Stomach (tissue), 8 donors: ENCODE measurements at regions not wholly inside any gene's neighbourhood (a gene's known extent, or its start where the extent isn't known, plus 50 kb on each side); places are given as distances from the start of the nearest gene placed in this dataset.

Source experiments
- DNase-seq, 2 donors: peaks; one replicate each; pipeline versions ENCODE4 v3.0.0 to v3.0.0-alpha.2; 2013 to 2019
- H3K27ac ChIP-seq, 5 donors: fragments of 200-600 bp in 4 of 5; sonication (generic) in 4 of 5; one replicate each; pipeline ENCODE4 v1.5.1; 2013 to 2019; ENCODE audit warnings: mild to moderate bottlenecking in 1 of 5, moderate library complexity in 1 of 5
- H3K27me3 ChIP-seq, 3 donors: fragments of 200-600 bp; sonication (generic); one replicate each; pipeline ENCODE4 v1.5.1; 2017 to 2019; ENCODE audit warnings: mixed run types in 1 of 3
- H3K36me3 ChIP-seq, 4 donors: fragments of 200-600 bp; sonication (generic); 1 replicate in 3 of 4; 2 replicates in 1 of 4; pipeline ENCODE4 v1.5.1; 2016 to 2019
- H3K4me1 ChIP-seq, 4 donors: fragments of 200-600 bp; sonication (generic); one replicate each; pipeline ENCODE4 v1.5.1; 2016 to 2019
- H3K4me3 ChIP-seq, 4 donors: fragments of 200-600 bp; sonication (generic) in 3 of 4; one replicate each; pipeline ENCODE4 v1.5.1; 2016 to 2019; ENCODE audit warnings: mild to moderate bottlenecking in 1 of 4
- H3K9me3 ChIP-seq, 4 donors: fragments of 200-600 bp; sonication (generic); one replicate each; pipeline ENCODE4 v1.5.1; 2016 to 2019
- CTCF ChIP-seq, 7 experiments: fragments of 450-650 bp in 4 of 7; fragments of 200-600 bp in 3 of 7; sonication (generic) in 3 of 7; IDR thresholded peaks; one replicate each; pipeline ENCODE4 v1.5.1; 2016 to 2019; ENCODE audit warnings: antibody characterized with exemption in 7 of 7, control low read depth in 2 of 7, mild to moderate bottlenecking in 1 of 7
- EP300 ChIP-seq: sonication (generic); formaldehyde crosslinking; IDR thresholded peaks from one replicate; pipeline ENCODE4 v1.6.1; 2017; ENCODE audit warnings: antibody characterized with exemption
- POLR2A ChIP-seq, 4 donors: fragments of 450-650 bp; IDR thresholded peaks; one replicate each; pipeline ENCODE4 v1.6.1; 2016; ENCODE audit warnings: antibody characterized with exemption in 4 of 4, control low read depth in 2 of 4, mild to moderate bottlenecking in 1 of 4, moderate library complexity in 1 of 4
- POLR2AphosphoS5 ChIP-seq, 3 donors: sonication (generic); formaldehyde crosslinking; IDR thresholded peaks; one replicate each; pipeline ENCODE4 v1.6.1; 2016; ENCODE audit warnings: antibody characterized with exemption in 3 of 3
- WGBS, 5 donors: extraction: QIAGEN DNeasy Blood & Tissue Kit in 3 of 5; methylation state at CpG; one replicate each; pipeline versions ENCODE4 v1.1.5 to v1.1.7; 2013 to 2018; 5-methylcytosine and 5-hydroxymethylcytosine counted together
- intact Hi-C: fragments of 100-400 bp; cut with DNase I; formaldehyde crosslinking; loops from one replicate; pipeline ENCODE4 v1.15.1; 2023; ENCODE audit warnings: low total_unique reads
- donor health status: healthy with polysubstance abuse.
- donor health status: Bipolar disorder and iron deficiency.
- donor health status: healthy.

GRCh38 chr6:54632984-54633565 is 213.5 kb upstream of the FAM83B start:
- DNase-seq: no peak
- 72 to 77% (median 73%) methylated on average over 2 of the region's 2 CpGs for WGBS, 5 donors
- H3K9me3 ChIP-seq: no peaks in the 10 kb centered on the region
- no peak overlapping the region for H3K4me3 ChIP-seq
- no peak for TF ChIP-seq POLR2AphosphoS5 (IDR thresholded peaks at IDR 0.05)
- intact Hi-C loops: no loop called here
- H3K36me3 ChIP-seq: no peaks in the 10 kb centered on the region
- no peak overlapping the region for H3K27ac ChIP-seq
- no peaks in the 10 kb centered on the region for H3K27me3 ChIP-seq
- no peaks in the 10 kb centered on the region for H3K4me1 ChIP-seq

GRCh38 chr6:54633601-54634000 is 213.0 kb upstream of the FAM83B start:
- H3K9me3 ChIP-seq: no peaks in the 10 kb centered on the region
- H3K27me3 ChIP-seq: no peaks in the 10 kb centered on the region
- no peaks in the 10 kb centered on the region for H3K4me1 ChIP-seq
- 45 to 60% (median 52%) methylated on average over 4 of the region's 4 CpGs for WGBS, 5 donors
- no peak overlapping the region for H3K4me3 ChIP-seq
- no peak for TF ChIP-seq CTCF (IDR thresholded peaks at IDR 0.05)
- TF ChIP-seq POLR2AphosphoS5 (IDR thresholded peaks at IDR 0.05): no peak
- no peak for TF ChIP-seq POLR2A (IDR thresholded peaks at IDR 0.05)
- TF ChIP-seq EP300: no peak
- H3K36me3 ChIP-seq: no peaks in the 10 kb centered on the region
- no peak for DNase-seq
- intact Hi-C loops: no loop called here
- H3K27ac ChIP-seq: no peak overlapping the region

GRCh38 chr6:54640911-54641310 is 205.7 kb upstream of the FAM83B start:
- intact Hi-C loops: no loop called here
- Histone ChIP-seq H3K4me3 (no peak overlapping the region), H3K4me1 (no peaks in the 10 kb centered on the region), H3K9me3 (no peaks in the 10 kb centered on the region), H3K27me3 (no peaks in the 10 kb centered on the region), H3K27ac (no peak overlapping the region), H3K36me3 (no peaks in the 10 kb centered on the region)
- 74 to 92% (median 79%) methylated on average over 1 of the region's 1 CpG for WGBS, 5 donors
- TF ChIP-seq POLR2AphosphoS5 (IDR thresholded peaks at IDR 0.05) (no peak), CTCF (IDR thresholded peaks at IDR 0.05) (no peak), EP300 (no peak), POLR2A (IDR thresholded peaks at IDR 0.05) (no peak)
- no peak for DNase-seq

GRCh38 chr6:54646069-54646950 is 200.3 kb upstream of the FAM83B start:
- 38 to 46% (median 45%) methylated on average over 4 of the region's 4 CpGs for WGBS, 5 donors
- no peaks in the 10 kb centered on the region for H3K4me1 ChIP-seq
- H3K27me3 ChIP-seq: no peaks in the 10 kb centered on the region
- intact Hi-C loops: no loop called here
- no peaks in the 10 kb centered on the region for H3K36me3 ChIP-seq
- TF ChIP-seq EP300 (no peak), POLR2A (IDR thresholded peaks at IDR 0.05) (no peak), CTCF (IDR thresholded peaks at IDR 0.05) (no peak), POLR2AphosphoS5 (IDR thresholded peaks at IDR 0.05) (no peak)
- no peaks in the 10 kb centered on the region for H3K9me3 ChIP-seq
- no peak for DNase-seq
- H3K4me3 ChIP-seq: no peak overlapping the region
- H3K27ac ChIP-seq: no peak overlapping the region
